Activated CD4-positive, alpha-beta memory T cell treated with anti-CD3 and anti-CD28 coated beads, Interleukin-2, amount 10 ng/mL, durations not matched to agents 7 days and 5 days (primary cell): ENCODE measurements at regions not wholly inside any gene's neighbourhood (a gene's known extent, or its start where the extent isn't known, plus 50 kb on each side); places are given as distances from the start of the nearest gene placed in this dataset.
"Not testable (repeated sequence)": the region's sequence is repeated elsewhere in the genome, so short reads cannot be mapped to it uniquely, and the experiment has no call there.

ENCODE experiments used
- CTCF ChIA-PET: fragments of 350-600 bp; sonication (Branson Sonifier 250); formaldehyde crosslinking; loops from one replicate; lab custom pipeline; 2021; ENCODE audit warnings: antibody characterized with exemption, inconsistent platforms; lab: Charles Lee
- POLR2A ChIA-PET: fragments of 350-600 bp; sonication (Branson Sonifier 250); formaldehyde crosslinking; loops from one replicate; lab custom pipeline; 2021; ENCODE audit warnings: antibody characterized with exemption; lab: Charles Lee
- DNase-seq: peaks from one replicate; pipeline ENCODE4 v3.0.0-alpha.2; 2020
- H3K27ac Mint-ChIP-seq: one replicate; pipeline ENCODE4 v1.8.0; 2021; ENCODE audit warnings: mild to moderate bottlenecking, mixed read lengths
- H3K27me3 Mint-ChIP-seq: one replicate; pipeline ENCODE4 v1.8.0; 2021; ENCODE audit warnings: mixed read lengths
- H3K36me3 Mint-ChIP-seq: one replicate; pipeline ENCODE4 v1.8.0; 2021; ENCODE audit warnings: low read depth, mixed read lengths
- H3K4me1 Mint-ChIP-seq: one replicate; pipeline ENCODE4 v1.8.0; 2021; ENCODE audit warnings: mixed read lengths
- H3K4me3 Mint-ChIP-seq: one replicate; pipeline ENCODE4 v1.8.0; 2021; ENCODE audit warnings: mild to moderate bottlenecking, mixed read lengths
- H3K9me3 Mint-ChIP-seq: one replicate; pipeline ENCODE4 v1.8.0; 2021; ENCODE audit warnings: mixed read lengths

DNA sequence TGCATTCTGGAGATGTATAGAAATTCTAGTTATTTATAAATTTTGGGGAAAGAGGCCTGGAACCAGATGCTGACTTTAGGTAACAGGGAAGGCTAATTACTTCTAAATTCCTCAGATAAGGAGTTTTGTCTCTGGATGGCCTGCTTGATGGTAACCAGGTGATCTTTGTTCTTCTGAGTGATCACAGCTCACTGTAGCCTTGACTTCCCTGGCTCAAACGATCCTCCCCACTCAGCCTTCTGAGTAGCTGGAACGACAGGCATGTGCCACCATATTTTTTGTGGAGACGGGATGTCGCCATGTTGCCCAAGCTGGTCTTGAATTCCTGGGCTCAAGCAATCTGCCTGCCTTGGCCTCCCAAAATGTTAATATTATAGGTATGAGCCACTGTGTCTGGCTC, 54.4 kb upstream of the MSH6 start:
- Mint-ChIP-seq H3K4me1 (no peaks in the 10 kb centered on the region), H3K36me3 (no peaks in the 10 kb centered on the region), H3K27ac (no peak overlapping the region), H3K9me3 (no peaks in the 10 kb centered on the region), H3K27me3 (no peaks in the 10 kb centered on the region), H3K4me3 (no peak overlapping the region)
- DNase-seq = no peak
- CTCF ChIA-PET = no interaction called here
- POLR2A ChIA-PET = no interaction called here

DNA sequence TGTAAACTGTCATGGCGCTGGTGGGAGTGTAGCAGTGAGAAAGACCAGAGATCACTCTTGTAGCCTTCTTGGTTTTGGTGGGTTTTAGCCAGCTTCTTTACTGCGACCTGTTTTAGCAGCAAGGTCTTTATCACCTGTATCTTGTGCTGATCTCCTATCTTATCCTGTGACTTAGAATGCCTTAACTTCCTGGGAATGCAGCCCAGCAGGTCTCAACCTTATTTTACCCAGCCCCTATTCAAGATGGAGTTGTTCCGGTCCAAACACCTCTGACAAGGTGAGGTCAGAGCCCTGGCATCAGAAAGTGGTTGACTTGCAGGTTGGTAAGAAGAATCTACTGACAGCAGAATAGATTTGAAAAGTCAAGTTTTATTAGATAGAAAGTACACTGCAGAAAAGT, 55.0 kb upstream of the MSH6 start:
- Mint-ChIP-seq H3K4me3 (no peak overlapping the region), H3K9me3 (no peaks in the 10 kb centered on the region), H3K36me3 (no peaks in the 10 kb centered on the region), H3K4me1 (no peaks in the 10 kb centered on the region), H3K27me3 (no peaks in the 10 kb centered on the region), H3K27ac (no peak overlapping the region)
- POLR2A ChIA-PET = no interaction called here
- CTCF ChIA-PET = no interaction called here
- DNase-seq = no peak

DNA sequence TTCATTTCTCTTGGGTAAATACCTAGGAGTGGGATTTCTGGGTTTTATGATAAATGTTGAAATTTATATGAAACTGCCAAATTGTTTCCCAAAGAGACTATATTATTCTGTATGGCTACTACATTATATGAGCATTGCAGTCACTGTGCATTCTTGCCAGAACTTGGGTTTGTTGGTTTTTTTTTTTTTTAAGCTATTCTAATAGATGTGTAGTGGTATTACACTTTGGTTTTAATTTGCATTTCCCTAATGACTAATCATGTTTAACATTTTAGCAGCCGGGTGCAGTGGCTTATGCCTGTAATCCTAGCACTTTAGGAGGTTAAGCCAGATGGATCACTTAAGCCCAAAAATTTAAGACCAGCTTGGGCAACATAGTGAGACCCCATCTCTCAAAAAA, 56.0 kb upstream of the MSH6 start:
- H3K4me3 Mint-ChIP-seq, POLR2A ChIA-PET, H3K36me3 Mint-ChIP-seq, DNase-seq, H3K9me3 Mint-ChIP-seq, H3K27me3 Mint-ChIP-seq, H3K27ac Mint-ChIP-seq, CTCF ChIA-PET, H3K4me1 Mint-ChIP-seq: not testable (repeated sequence)

DNA sequence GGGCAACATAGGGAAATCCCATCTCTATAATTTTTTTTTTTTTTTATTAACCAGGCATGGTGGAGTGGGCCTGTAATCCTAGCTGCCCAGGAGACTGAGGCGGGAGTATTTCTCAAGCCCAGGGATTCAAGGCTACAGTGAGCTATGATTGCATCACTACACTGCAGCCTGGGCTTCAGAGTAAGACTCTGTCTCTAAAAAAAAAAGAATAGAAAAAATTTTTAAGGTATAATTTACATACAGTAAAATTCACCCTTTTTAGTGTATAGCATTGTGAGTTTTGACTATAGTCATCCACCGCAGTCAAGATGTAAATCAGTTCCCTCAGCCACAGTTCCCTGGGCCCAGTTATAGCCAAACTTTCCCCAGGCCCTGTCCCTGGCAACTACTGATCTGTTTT, 57.1 kb upstream of the MSH6 start:
- no peaks in the 10 kb centered on the region for H3K36me3 Mint-ChIP-seq
- no peak for DNase-seq
- H3K4me1 Mint-ChIP-seq = no peaks in the 10 kb centered on the region
- no peaks in the 10 kb centered on the region for H3K9me3 Mint-ChIP-seq
- CTCF ChIA-PET = interaction anchor here (1.4 kb wide), 1 partner anchor 42 kb away, joined by 3 read pairs; no protein-coding TSS in a partner anchor
- no peak overlapping the region for H3K27ac Mint-ChIP-seq
- no peak overlapping the region for H3K4me3 Mint-ChIP-seq
- POLR2A ChIA-PET = no interaction called here
- no peaks in the 10 kb centered on the region for H3K27me3 Mint-ChIP-seq

DNA sequence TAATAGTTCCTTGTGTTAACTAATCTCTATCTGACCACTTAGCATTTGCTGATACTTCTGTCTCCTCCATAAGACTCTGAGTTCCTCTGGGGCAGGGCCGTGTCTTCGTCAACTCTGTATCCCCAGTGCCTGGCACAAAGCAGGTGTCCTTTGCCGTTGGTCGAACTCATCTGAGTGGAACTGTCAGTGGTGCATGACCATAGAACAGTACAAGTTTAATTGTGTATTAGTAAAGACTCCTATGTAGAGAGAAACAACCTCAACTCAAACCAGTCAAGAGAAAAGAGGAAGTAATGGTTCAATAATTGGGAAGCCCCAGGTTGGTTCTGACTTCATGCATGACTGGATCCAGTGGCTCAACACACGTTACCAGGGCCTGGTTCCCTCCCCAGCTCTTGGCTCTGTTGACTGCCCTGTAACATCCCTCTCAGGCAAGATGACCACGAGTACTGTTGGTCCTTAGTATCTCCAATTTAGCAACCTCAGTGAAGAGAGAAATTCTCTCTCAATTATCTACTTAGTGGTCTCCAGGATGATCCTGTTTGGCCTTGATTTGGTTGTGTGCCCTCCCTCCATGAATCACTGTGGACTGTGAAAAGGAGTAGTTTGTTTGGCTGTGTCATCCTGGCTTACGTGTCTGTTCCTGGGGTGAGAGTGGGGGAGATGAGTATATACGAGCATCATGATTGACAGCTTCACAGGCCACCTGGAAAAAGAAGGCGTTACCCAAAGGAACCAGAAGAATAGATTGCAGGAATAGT, 58.5 kb upstream of the MSH6 start:
- ChIA-PET POLR2A (no interaction called here), CTCF (no interaction called here)
- H3K27ac Mint-ChIP-seq = no peak overlapping the region
- no peaks in the 10 kb centered on the region for H3K4me1 Mint-ChIP-seq
- H3K4me3 Mint-ChIP-seq = no peak overlapping the region
- no peaks in the 10 kb centered on the region for H3K9me3 Mint-ChIP-seq
- H3K36me3 Mint-ChIP-seq = no peaks in the 10 kb centered on the region
- H3K27me3 Mint-ChIP-seq = no peaks in the 10 kb centered on the region
- DNase-seq = no peak

DNA sequence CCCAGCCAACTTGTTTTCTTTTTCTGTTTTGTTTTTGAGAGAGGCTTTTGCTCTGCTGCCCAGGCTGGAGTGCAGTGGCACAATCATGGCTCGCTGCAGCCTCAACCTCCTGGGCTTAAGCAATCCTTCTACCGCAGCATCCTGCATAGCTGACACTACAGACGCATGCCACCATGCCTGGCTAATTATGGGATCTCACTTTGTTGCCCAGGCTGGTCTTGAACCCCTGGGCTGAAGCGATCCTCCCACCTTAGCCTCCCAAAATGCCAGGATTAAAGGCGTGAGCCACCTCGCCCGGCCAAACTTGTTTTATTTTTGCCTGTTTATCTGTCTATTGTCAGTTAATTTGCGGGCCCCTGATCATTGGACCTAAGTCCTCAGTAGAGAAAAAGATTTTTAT, 61.6 kb upstream of the MSH6 start:
- H3K4me1 Mint-ChIP-seq = peaks cover 2% of the 10 kb centered on the region
- H3K36me3 Mint-ChIP-seq = no peaks in the 10 kb centered on the region
- H3K27me3 Mint-ChIP-seq = no peaks in the 10 kb centered on the region
- no peak for DNase-seq
- ChIA-PET CTCF (no interaction called here), POLR2A (no interaction called here)
- no peaks in the 10 kb centered on the region for H3K9me3 Mint-ChIP-seq
- no peak overlapping the region for H3K4me3 Mint-ChIP-seq
- H3K27ac Mint-ChIP-seq = no peak overlapping the region

DNA sequence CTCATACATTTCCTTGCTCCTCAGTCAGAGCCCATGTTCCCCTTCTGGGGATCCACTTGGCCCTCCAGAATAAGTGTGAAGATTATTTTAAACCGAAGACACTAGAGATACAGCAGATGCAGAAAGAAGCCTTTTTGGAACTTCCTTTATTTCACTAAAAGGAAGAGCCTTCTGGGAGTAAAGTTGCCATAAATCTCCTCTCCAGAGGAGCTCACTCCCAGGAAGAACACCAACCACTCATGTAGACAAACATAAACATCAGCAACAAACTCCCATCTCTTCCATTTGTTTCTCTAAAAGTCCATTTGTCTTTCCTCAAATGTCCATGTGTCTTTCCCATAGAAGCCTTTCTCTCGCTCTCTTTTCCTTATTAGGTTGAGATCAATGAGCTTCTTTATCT, 62.4 kb upstream of the MSH6 start:
- ChIA-PET CTCF (no interaction called here), POLR2A (interaction anchor here (0.5 kb wide), 1 partner anchor 9 kb away, joined by 3 read pairs; no protein-coding TSS in a partner anchor)
- H3K4me3 Mint-ChIP-seq = no peak overlapping the region
- H3K36me3 Mint-ChIP-seq = no peaks in the 10 kb centered on the region
- no peak for DNase-seq
- H3K4me1 Mint-ChIP-seq = peaks cover 2% of the 10 kb centered on the region
- H3K9me3 Mint-ChIP-seq = no peaks in the 10 kb centered on the region
- no peak overlapping the region for H3K27ac Mint-ChIP-seq
- no peaks in the 10 kb centered on the region for H3K27me3 Mint-ChIP-seq

DNA sequence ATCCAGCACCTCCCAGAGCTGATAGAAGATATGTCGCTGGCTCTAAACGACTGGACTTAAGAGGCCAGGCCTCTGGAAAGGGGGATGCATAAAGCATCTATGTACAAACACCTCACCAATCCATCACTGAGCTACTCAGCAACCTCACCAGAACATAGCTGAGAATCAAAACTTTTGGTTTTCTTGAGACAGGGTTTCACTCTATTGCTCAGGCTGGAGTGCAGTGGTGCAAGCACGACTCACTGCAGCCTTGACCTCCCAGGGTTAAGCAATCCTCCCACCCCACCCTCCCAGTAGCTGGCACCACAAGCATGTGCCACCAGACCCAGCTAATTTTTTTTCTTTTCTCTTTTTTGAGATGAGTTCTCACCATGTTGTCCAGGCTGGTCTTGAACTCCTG, 62.9 kb upstream of the MSH6 start:
- peaks cover 2% of the 10 kb centered on the region for H3K4me1 Mint-ChIP-seq
- no peak overlapping the region for H3K4me3 Mint-ChIP-seq
- ChIA-PET CTCF (interaction anchor here (0.6 kb wide), 1 partner anchor 55 kb away, joined by 3 read pairs; no protein-coding TSS in a partner anchor), POLR2A (no interaction called here)
- H3K9me3 Mint-ChIP-seq = no peaks in the 10 kb centered on the region
- no peaks in the 10 kb centered on the region for H3K27me3 Mint-ChIP-seq
- DNase-seq = no peak
- no peak overlapping the region for H3K27ac Mint-ChIP-seq
- H3K36me3 Mint-ChIP-seq = no peaks in the 10 kb centered on the region

DNA sequence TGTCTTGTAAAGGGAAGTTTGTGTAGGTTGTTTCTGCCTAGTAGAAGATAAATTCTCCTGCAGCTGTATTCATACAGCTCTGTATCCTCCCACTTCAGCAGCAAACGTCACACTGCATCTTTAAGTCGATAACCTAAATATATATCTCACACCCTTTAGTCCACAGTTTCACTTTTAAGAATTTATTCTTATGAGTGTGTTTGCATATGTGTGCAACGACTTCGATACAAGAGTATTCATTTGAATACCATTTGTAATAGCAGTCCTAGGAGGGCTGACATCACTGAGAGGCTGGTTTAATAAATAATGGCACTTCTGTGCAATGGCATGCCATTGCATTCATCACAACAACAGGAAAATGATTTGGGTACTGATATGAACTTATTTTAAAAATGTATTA, 63.8 kb upstream of the MSH6 start:
- Mint-ChIP-seq H3K27me3 (no peaks in the 10 kb centered on the region), H3K9me3 (no peaks in the 10 kb centered on the region), H3K4me1 (peaks cover 2% of the 10 kb centered on the region), H3K27ac (no peak overlapping the region), H3K36me3 (no peaks in the 10 kb centered on the region), H3K4me3 (no peak overlapping the region)
- ChIA-PET POLR2A (no interaction called here), CTCF (no interaction called here)
- DNase-seq = no peak

DNA sequence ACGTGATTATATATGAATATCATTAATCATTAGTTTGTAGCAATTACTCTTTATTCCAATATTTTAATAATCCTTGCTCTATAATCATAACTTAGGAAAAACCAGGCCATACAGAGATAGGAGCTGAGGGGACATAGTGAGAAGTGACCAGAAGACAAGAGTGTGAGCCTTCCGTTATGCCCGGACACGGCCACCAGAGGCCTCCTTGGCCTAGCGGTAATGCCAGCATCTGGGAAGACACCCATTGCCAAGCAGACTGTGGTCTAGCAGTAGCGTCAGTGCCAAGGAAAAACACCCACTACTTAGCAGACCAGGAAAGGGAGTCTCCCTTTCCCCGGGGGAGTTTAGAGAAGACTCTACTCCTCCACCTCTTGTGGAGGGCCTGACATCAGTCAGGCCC, 66.6 kb upstream of the MSH6 start:
- H3K27ac Mint-ChIP-seq, DNase-seq, H3K36me3 Mint-ChIP-seq, H3K9me3 Mint-ChIP-seq, H3K27me3 Mint-ChIP-seq, H3K4me1 Mint-ChIP-seq, H3K4me3 Mint-ChIP-seq, POLR2A ChIA-PET, CTCF ChIA-PET: not testable (repeated sequence)

DNA sequence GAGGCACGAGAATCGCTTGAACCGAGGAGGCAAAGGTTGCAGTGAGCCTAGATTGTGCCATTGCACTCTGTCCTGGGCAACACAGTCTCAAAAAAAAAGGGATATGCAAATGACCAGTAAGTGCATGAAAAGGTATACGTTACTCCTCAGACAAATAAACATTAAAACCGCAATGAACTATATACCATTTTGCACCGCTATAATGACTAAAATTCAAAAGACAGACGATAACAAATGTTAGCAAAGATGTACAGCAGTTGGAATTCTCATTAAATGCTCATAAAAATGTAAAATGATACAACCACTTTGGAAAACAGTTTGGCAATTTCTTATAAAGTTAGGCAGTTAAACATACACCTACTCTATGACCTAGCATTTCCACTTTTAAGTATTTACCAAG, 67.4 kb upstream of the MSH6 start:
- Mint-ChIP-seq H3K36me3 (no peaks in the 10 kb centered on the region), H3K27me3 (peaks cover 4% of the 10 kb centered on the region), H3K27ac (no peak overlapping the region), H3K9me3 (no peaks in the 10 kb centered on the region), H3K4me3 (no peak overlapping the region), H3K4me1 (peaks cover 2% of the 10 kb centered on the region)
- CTCF ChIA-PET = no interaction called here
- POLR2A ChIA-PET = no interaction called here
- no peak for DNase-seq

DNA sequence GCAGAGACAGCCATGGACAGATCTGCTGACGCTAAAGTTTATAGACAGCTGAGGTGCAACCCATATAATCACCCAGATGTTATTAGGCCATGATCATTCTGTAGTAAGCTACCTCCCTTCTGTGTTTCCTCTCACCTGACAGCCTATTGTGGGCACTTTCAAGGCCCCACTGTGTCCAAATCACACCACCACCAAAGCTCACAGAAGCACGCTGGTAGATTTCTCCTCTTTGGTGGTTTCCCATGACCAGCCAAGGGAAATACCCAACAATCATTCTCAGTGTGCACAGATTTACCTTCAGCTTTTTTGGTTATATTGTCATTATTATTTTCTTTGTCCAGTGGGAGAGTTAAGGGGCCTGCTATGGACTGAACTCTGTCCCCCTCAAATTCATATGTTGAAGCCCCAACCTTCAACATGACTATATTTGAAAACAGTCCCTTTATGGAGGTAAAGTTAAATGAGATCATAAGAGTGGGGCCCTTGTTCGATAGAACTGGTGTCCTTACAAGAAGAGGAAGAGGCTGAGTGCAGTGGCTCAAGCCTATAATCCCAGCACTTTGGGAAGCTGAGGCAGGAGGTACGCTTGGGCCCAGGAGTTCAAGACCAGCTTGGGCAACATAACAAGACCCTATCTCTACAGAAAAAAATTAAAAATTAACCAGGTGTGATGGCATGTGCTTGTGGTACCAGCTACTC, 74.0 kb upstream of the MSH6 start:
- peaks cover 4% of the 10 kb centered on the region for H3K27me3 Mint-ChIP-seq
- DNase-seq = no peak
- ChIA-PET POLR2A (no interaction called here), CTCF (interaction anchor here (0.9 kb wide), 1 partner anchor 59 kb away, joined by 3 read pairs; no protein-coding TSS in a partner anchor)
- H3K4me3 Mint-ChIP-seq = no peak overlapping the region
- no peaks in the 10 kb centered on the region for H3K9me3 Mint-ChIP-seq
- H3K4me1 Mint-ChIP-seq = no peaks in the 10 kb centered on the region
- H3K27ac Mint-ChIP-seq = no peak overlapping the region
- no peaks in the 10 kb centered on the region for H3K36me3 Mint-ChIP-seq

DNA sequence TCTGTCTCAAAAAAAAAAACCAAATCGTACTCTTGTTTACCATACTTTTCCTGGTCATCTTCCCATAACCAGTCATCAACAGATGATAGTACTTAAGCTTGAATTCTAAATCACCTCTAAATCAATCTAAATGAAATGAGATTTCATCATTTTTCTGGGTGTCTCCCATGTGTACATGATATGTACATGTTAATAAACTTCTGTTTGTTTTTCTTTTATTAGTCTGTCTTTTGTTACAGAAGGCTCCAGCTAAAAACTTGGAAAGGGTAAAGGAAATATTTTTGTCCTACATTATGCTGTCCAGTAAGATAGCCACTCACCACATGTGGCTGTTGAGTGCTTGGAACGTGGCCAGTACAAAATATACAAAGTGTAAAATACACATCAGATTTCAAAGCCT, 78.7 kb upstream of the MSH6 start:
- H3K27me3 Mint-ChIP-seq = peaks cover 3% of the 10 kb centered on the region
- no peaks in the 10 kb centered on the region for H3K9me3 Mint-ChIP-seq
- POLR2A ChIA-PET = interaction anchor here (0.8 kb wide), 1 partner anchor 50 kb away, joined by 3 read pairs; no protein-coding TSS in a partner anchor
- no peaks in the 10 kb centered on the region for H3K36me3 Mint-ChIP-seq
- DNase-seq = no peak
- no peak overlapping the region for H3K27ac Mint-ChIP-seq
- CTCF ChIA-PET = no interaction called here
- H3K4me3 Mint-ChIP-seq = no peak overlapping the region
- H3K4me1 Mint-ChIP-seq = no peaks in the 10 kb centered on the region
